ENCODE measurements at regions not wholly inside any gene's neighbourhood (a gene's known extent, or its start where the extent isn't known, plus 50 kb on each side); places are given as distances from the start of the nearest gene placed in this dataset.

DNA sequence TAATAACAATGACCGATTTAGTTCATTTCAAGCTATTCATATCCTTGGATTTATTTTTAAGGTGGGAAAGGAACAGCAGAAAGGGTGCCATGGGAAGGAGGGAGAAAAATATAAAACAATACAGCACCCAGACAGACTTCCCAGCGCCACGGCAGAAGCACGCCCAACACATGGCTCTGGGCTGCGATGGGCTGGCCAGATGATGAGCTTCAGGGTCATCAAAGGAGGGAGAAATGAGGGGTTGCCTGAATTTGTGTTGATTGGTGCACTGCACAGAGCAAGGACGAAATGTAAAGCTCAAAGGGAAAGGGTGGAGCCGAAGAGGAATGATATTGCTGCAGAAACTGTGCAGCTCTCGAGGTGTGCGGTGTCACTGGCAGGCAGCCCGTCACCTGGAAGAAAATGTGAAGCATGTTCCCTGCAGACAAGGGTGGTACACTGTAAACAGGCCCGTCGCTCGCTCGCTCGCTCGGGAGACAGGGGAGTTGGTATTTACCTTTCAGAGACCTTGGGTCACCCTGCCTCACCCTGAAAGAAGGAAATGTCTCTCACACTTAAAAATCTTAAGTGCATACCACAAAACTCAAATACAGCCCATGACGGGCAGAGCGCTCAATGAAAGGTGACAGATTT is 195.5 kb upstream of the CTAGE1 start:
- no peak for TF ChIP-seq POLR2A (IDR thresholded peaks at IDR 0.05)
- TF ChIP-seq, protein P1, sequence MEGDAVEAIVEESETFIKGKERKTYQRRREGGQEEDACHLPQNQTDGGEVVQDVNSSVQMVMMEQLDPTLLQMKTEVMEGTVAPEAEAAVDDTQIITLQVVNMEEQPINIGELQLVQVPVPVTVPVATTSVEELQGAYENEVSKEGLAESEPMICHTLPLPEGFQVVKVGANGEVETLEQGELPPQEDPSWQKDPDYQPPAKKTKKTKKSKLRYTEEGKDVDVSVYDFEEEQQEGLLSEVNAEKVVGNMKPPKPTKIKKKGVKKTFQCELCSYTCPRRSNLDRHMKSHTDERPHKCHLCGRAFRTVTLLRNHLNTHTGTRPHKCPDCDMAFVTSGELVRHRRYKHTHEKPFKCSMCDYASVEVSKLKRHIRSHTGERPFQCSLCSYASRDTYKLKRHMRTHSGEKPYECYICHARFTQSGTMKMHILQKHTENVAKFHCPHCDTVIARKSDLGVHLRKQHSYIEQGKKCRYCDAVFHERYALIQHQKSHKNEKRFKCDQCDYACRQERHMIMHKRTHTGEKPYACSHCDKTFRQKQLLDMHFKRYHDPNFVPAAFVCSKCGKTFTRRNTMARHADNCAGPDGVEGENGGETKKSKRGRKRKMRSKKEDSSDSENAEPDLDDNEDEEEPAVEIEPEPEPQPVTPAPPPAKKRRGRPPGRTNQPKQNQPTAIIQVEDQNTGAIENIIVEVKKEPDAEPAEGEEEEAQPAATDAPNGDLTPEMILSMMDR (IDR thresholded peaks at IDR 0.05), result no peak

All from Peyer's patch (tissue), 4 donors.